Naive thymus-derived CD4-positive, alpha-beta T cell (primary cell): ENCODE measurements at regions not wholly inside any gene's neighbourhood (a gene's known extent, or its start where the extent isn't known, plus 50 kb on each side); places are given as distances from the start of the nearest gene placed in this dataset.

Experiments used
- ATAC-seq: fragments of 150-1000 bp; cut with Tn5 transposase; 2 replicates; pipeline ENCODE4 v1.10.0; 2021; ENCODE audit warnings: mild to moderate bottlenecking, moderate library complexity
- CTCF ChIA-PET: fragments of 350-600 bp; sonication (Branson Sonifier 250); formaldehyde crosslinking; loops from one replicate; lab custom pipeline; 2021; ENCODE audit warnings: antibody characterized with exemption; lab: Charles Lee
- POLR2A ChIA-PET: fragments of 350-600 bp; sonication (Branson Sonifier 250); formaldehyde crosslinking; loops from one replicate; lab custom pipeline; 2021; ENCODE audit warnings: antibody characterized with exemption, inconsistent platforms; lab: Charles Lee
- DNase-seq, 9 donors: peaks; one replicate each; pipeline versions ENCODE4 v3.0.0 to v3.0.0-alpha.2; 2020 to 2022; ENCODE audit warnings: mixed read lengths in 1 of 9
- H3K27ac ChIP-seq: one replicate; pipeline ENCODE4 v1.7.0; 2013; ENCODE audit warnings: mild to moderate bottlenecking, low read depth, low read length, moderate library complexity
- H3K27me3 ChIP-seq, 2 donors: one replicate each; pipeline ENCODE4 v1.7.0; 2013; ENCODE audit warnings: low read length in 2 of 2, mild to moderate bottlenecking in 2 of 2, moderate library complexity in 2 of 2; ENCODE audit not compliant: control insufficient read depth in 2 of 2, insufficient read depth in 2 of 2
- H3K36me3 ChIP-seq, 3 experiments: 1 replicate in 2 of 3; 2 replicates in 1 of 3; pipeline ENCODE4 v1.7.0; 2013; ENCODE audit warnings: low read length in 3 of 3, mild to moderate bottlenecking in 3 of 3, moderate library complexity in 1 of 3; ENCODE audit not compliant: insufficient read depth in 3 of 3, control insufficient read depth in 2 of 3
- H3K4me1 ChIP-seq, 2 donors: one replicate each; pipeline ENCODE4 v1.7.0; 2013; ENCODE audit warnings: low read length in 2 of 2, mild to moderate bottlenecking in 2 of 2, moderate library complexity in 1 of 2; ENCODE audit not compliant: control insufficient read depth in 2 of 2, insufficient read depth in 2 of 2
- H3K4me3 ChIP-seq: 2 replicates; pipeline ENCODE4 v1.7.0; 2013; ENCODE audit warnings: mild to moderate bottlenecking, low read length
- H3K9me3 ChIP-seq, 3 experiments: 1 replicate in 2 of 3; 2 replicates in 1 of 3; pipeline ENCODE4 v1.7.0; 2013; ENCODE audit warnings: low read length in 3 of 3; ENCODE audit not compliant: control insufficient read depth in 2 of 3
- H3K27ac Mint-ChIP-seq, 9 donors: one replicate each; pipeline ENCODE4 v1.8.0; 2020 to 2022; ENCODE audit warnings: mixed read lengths in 9 of 9, mild to moderate bottlenecking in 8 of 9, moderate library complexity in 5 of 9, inconsistent platforms in 2 of 9
- H3K27me3 Mint-ChIP-seq, 5 donors: one replicate each; pipeline ENCODE4 v1.8.0; 2021 to 2022; ENCODE audit warnings: mixed read lengths in 5 of 5, mild to moderate bottlenecking in 1 of 5
- H3K36me3 Mint-ChIP-seq, 5 donors: one replicate each; pipeline ENCODE4 v1.8.0; 2020 to 2022; ENCODE audit warnings: mixed read lengths in 5 of 5, mild to moderate bottlenecking in 3 of 5, inconsistent platforms in 1 of 5
- H3K4me1 Mint-ChIP-seq, 7 donors: one replicate each; pipeline ENCODE4 v1.8.0; 2020 to 2022; ENCODE audit warnings: mixed read lengths in 7 of 7, mild to moderate bottlenecking in 3 of 7, inconsistent platforms in 1 of 7
- H3K4me3 Mint-ChIP-seq, 10 donors: one replicate each; pipeline ENCODE4 v1.8.0; 2020 to 2022; ENCODE audit warnings: mild to moderate bottlenecking in 10 of 10, mixed read lengths in 10 of 10, moderate library complexity in 6 of 10, inconsistent platforms in 2 of 10
- H3K9me3 Mint-ChIP-seq, 11 donors: one replicate each; pipeline ENCODE4 v1.8.0; 2020 to 2022; ENCODE audit warnings: mixed read lengths in 11 of 11, mild to moderate bottlenecking in 4 of 11, inconsistent platforms in 1 of 11, moderate library complexity in 1 of 11
- intact Hi-C, 2 donors: fragments of 100-400 bp; cut with micrococcal nuclease; formaldehyde crosslinking; loops; one replicate each; pipeline ENCODE4 v1.15.1; 2023

GRCh38 chr4:120636120-120636630, 286.4 kb downstream of the PRDM5 start:
- POLR2A ChIA-PET, result no interaction called here
- Histone ChIP-seq H3K27ac (no peak overlapping the region), H3K27me3 (no peaks in the 10 kb centered on the region), H3K9me3 (no peaks in the 10 kb centered on the region), H3K36me3 (no peaks in the 10 kb centered on the region), H3K4me3 (no peak overlapping the region), H3K4me1 (no peaks in the 10 kb centered on the region)
- no peak for ATAC-seq
- Mint-ChIP-seq H3K4me3 (no peak overlapping the region), H3K27me3 (peaks cover 0 to 3% (median 0%) of the 10 kb centered on the region in 5 donors), H3K36me3 (no peaks in the 10 kb centered on the region), H3K4me1 (no peaks in the 10 kb centered on the region), H3K27ac (no peak overlapping the region), H3K9me3 (no peaks in the 10 kb centered on the region)
- intact Hi-C loops, result no loop called here
- CTCF ChIA-PET, result no interaction called here
- no peak for DNase-seq

GRCh38 chr4:120633810-120634209, 288.7 kb downstream of the PRDM5 start:
- Histone ChIP-seq H3K27ac (no peak overlapping the region), H3K4me1 (no peaks in the 10 kb centered on the region), H3K9me3 (no peaks in the 10 kb centered on the region), H3K36me3 (no peaks in the 10 kb centered on the region), H3K27me3 (no peaks in the 10 kb centered on the region), H3K4me3 (no peak overlapping the region)
- Mint-ChIP-seq H3K4me1 (no peaks in the 10 kb centered on the region), H3K36me3 (no peaks in the 10 kb centered on the region), H3K9me3 (peaks cover 0 to 3% (median 0%) of the 10 kb centered on the region in 11 donors), H3K4me3 (no peak overlapping the region), H3K27ac (no peak overlapping the region), H3K27me3 (peaks cover 0 to 3% (median 0%) of the 10 kb centered on the region in 5 donors)
- CTCF ChIA-PET, result no interaction called here
- POLR2A ChIA-PET, result no interaction called here
- ATAC-seq (no peak), DNase-seq (no peak)
- intact Hi-C loops, result no loop called here

DNA sequence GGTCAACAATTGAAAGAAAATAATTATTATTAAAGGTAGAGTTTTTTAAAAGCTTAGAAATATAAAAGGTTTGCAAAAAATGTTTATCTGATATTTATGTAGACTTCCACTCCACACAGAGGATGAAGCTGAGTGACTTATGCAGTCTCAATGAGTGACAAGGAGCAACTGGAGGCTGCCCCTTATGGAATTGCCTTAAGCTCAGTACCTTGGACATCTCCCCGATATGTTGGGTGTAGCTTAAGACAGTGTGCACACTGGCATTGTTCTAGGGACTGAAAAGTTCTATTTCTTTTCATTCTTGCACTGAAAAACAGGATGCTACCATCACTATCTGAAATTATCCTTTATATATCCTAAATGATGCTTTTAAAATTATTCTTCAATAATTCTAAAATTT, 292.1 kb downstream of the PRDM5 start:
- Histone ChIP-seq H3K27me3 (no peaks in the 10 kb centered on the region), H3K27ac (no peak overlapping the region), H3K36me3 (no peaks in the 10 kb centered on the region), H3K4me3 (no peak overlapping the region), H3K9me3 (no peaks in the 10 kb centered on the region), H3K4me1 (no peaks in the 10 kb centered on the region)
- H3K9me3 Mint-ChIP-seq, result peaks cover 0 to 9% (median 2%) of the 10 kb centered on the region in 11 donors
- intact Hi-C loops, result no loop called here
- H3K4me1 Mint-ChIP-seq, result no peaks in the 10 kb centered on the region
- POLR2A ChIA-PET, result no interaction called here
- DNase-seq (no peak), ATAC-seq (no peak)
- H3K36me3 Mint-ChIP-seq, result no peaks in the 10 kb centered on the region
- CTCF ChIA-PET, result no interaction called here
- H3K27ac Mint-ChIP-seq, result no peak overlapping the region
- H3K4me3 Mint-ChIP-seq, result no peak overlapping the region
- peaks cover 0 to 10% (median 3%) of the 10 kb centered on the region in 5 donors for H3K27me3 Mint-ChIP-seq

DNA sequence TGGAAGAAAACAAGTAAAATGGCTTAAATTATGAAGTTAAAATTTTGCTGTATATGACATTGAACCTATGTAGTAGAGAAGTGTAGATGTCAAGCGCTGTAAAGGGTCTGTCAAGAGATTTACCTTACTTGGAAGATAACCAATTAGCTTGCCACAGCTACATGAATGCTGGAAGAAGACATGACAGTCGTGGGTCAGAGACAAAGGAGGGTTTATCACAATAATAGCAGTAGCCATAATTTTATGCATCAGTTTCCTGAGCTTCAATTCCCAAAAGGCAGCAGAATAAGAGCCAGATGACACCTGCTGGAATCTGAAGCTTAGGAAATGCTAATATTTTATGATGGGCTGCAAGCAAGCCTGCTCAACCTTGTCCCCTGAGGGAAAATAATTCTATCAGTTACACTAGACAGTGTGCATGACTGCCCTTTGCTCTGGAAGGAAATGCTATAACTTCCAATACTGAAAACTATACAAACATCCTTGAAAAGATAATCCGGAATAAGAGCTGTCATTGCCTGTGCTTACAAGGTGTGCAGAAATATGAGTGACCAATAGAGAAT, 292.9 kb downstream of the PRDM5 start:
- no peak overlapping the region for H3K4me3 Mint-ChIP-seq
- ChIA-PET POLR2A (no interaction called here), CTCF (no interaction called here)
- no peaks in the 10 kb centered on the region for H3K9me3 ChIP-seq
- DNase-seq, result no peak
- H3K4me3 ChIP-seq, result no peak overlapping the region
- no peaks in the 10 kb centered on the region for H3K36me3 Mint-ChIP-seq
- no peaks in the 10 kb centered on the region for H3K36me3 ChIP-seq
- intact Hi-C loops, result no loop called here
- no peak for ATAC-seq
- no peaks in the 10 kb centered on the region for H3K27me3 ChIP-seq
- no peak overlapping the region for H3K27ac ChIP-seq
- H3K9me3 Mint-ChIP-seq, result peaks cover 0 to 9% (median 2%) of the 10 kb centered on the region in 11 donors
- H3K4me1 ChIP-seq, result no peaks in the 10 kb centered on the region
- H3K27me3 Mint-ChIP-seq, result peaks cover 0 to 11% (median 7%) of the 10 kb centered on the region in 5 donors
- H3K4me1 Mint-ChIP-seq, result no peaks in the 10 kb centered on the region
- no peak overlapping the region for H3K27ac Mint-ChIP-seq

DNA sequence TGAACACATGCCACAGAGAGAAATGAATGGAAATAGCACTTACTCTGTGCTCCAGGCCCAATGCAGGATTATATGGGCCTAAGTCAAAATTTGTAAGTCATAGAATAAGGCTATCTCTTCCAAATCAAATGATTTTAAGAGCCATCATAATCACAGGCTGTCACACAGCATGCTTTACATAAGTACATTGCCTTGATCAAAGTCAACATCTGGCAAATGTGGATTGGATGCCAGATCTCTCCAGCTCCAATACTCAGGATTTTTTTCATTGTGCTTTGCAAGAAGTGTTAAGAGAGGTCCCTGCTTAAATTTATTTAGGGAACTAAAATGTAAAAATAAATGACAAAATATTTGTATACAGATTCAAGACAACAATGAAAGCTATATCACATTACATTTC, 299.9 kb downstream of the PRDM5 start:
- H3K36me3 Mint-ChIP-seq, result no peaks in the 10 kb centered on the region
- no peak overlapping the region for H3K27ac Mint-ChIP-seq
- DNase-seq, result no peak
- Histone ChIP-seq H3K4me1 (no peaks in the 10 kb centered on the region), H3K36me3 (no peaks in the 10 kb centered on the region), H3K27me3 (no peaks in the 10 kb centered on the region), H3K4me3 (no peak overlapping the region), H3K9me3 (no peaks in the 10 kb centered on the region), H3K27ac (no peak overlapping the region)
- ChIA-PET POLR2A (no interaction called here), CTCF (no interaction called here)
- H3K27me3 Mint-ChIP-seq, result peaks cover 0 to 19% (median 18%) of the 10 kb centered on the region in 5 donors
- H3K4me1 Mint-ChIP-seq, result no peaks in the 10 kb centered on the region
- no peak for ATAC-seq
- no peak overlapping the region for H3K4me3 Mint-ChIP-seq
- peaks cover 0 to 8% (median 0%) of the 10 kb centered on the region in 11 donors for H3K9me3 Mint-ChIP-seq
- intact Hi-C loops, result no loop called here

DNA sequence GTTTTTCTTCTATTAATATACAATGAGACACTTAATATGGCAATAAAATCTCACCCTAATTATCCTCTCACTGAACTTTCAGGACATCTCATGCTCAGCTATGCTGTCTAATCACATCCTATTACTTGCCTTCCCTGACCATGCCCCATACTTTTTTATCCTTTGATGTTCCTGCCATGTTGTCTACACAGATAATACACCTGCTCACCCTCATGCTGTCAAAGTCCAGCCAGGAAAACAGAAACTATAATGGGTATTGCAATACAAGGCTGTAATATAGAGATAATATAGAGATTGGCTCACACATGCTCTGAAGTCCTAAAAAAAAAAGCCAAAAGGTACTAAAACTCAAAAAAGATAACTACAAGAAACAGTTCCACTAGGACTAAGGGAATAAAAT, 305.4 kb downstream of the PRDM5 start:
- DNase-seq (no peak), ATAC-seq (no peak)
- ChIA-PET POLR2A (no interaction called here), CTCF (no interaction called here)
- Mint-ChIP-seq H3K4me1 (no peaks in the 10 kb centered on the region), H3K27ac (no peak overlapping the region), H3K27me3 (peaks cover 0 to 16% (median 9%) of the 10 kb centered on the region in 5 donors), H3K36me3 (no peaks in the 10 kb centered on the region), H3K9me3 (peaks cover 0 to 1% (median 0%) of the 10 kb centered on the region in 11 donors), H3K4me3 (no peak overlapping the region)
- Histone ChIP-seq H3K4me3 (no peak overlapping the region), H3K36me3 (no peaks in the 10 kb centered on the region), H3K4me1 (no peaks in the 10 kb centered on the region), H3K27ac (no peak overlapping the region), H3K9me3 (no peaks in the 10 kb centered on the region), H3K27me3 (no peaks in the 10 kb centered on the region)
- intact Hi-C loops, result no loop called here

- DNase-seq (no peak), ATAC-seq (no peak)
- H3K36me3 ChIP-seq, result no peaks in the 10 kb centered on the region
- H3K4me1 ChIP-seq, result no peaks in the 10 kb centered on the region
- POLR2A ChIA-PET, result no interaction called here
- peaks cover 0 to 16% (median 10%) of the 10 kb centered on the region in 5 donors for H3K27me3 Mint-ChIP-seq
- H3K4me1 Mint-ChIP-seq, result no peaks in the 10 kb centered on the region
- H3K4me3 ChIP-seq, result no peak overlapping the region
- no peaks in the 10 kb centered on the region for H3K9me3 ChIP-seq
- CTCF ChIA-PET, result no interaction called here
- H3K27ac ChIP-seq, result no peak overlapping the region
- no peaks in the 10 kb centered on the region for H3K27me3 ChIP-seq
- H3K27ac Mint-ChIP-seq, result no peak overlapping the region
- H3K9me3 Mint-ChIP-seq, result peaks cover 0 to 1% (median 0%) of the 10 kb centered on the region in 11 donors
- H3K4me3 Mint-ChIP-seq, result no peak overlapping the region
- H3K36me3 Mint-ChIP-seq, result no peaks in the 10 kb centered on the region
- intact Hi-C loops, result no loop called here
These were observed 306.5 kb downstream of the PRDM5 start for GRCh38 chr4:120616041-120616440.
